Left ventricle myocardium inferior (tissue), 1 donor: ENCODE measurements at regions not wholly inside any gene's neighbourhood (a gene's known extent, or its start where the extent isn't known, plus 50 kb on each side); places are given as distances from the start of the nearest gene placed in this dataset.

Experiments
- DNase-seq: peaks from one replicate; pipeline ENCODE4 v3.0.0-alpha.2; 2020
- H3K27ac ChIP-seq: fragments of 200-600 bp; replicated peaks from 2 replicates; pipeline ENCODE4 v1.8.0; 2021
- H3K27me3 ChIP-seq: fragments of 200-600 bp; 2 replicates; pipeline ENCODE4 v1.8.0; 2021; ENCODE audit warnings: low read depth
- H3K36me3 ChIP-seq: fragments of 200-600 bp; 2 replicates; pipeline ENCODE4 v1.8.0; 2021
- H3K4me1 ChIP-seq: fragments of 200-600 bp; 2 replicates; pipeline ENCODE4 v1.8.0; 2021
- H3K4me3 ChIP-seq: fragments of 200-600 bp; 2 replicates; pipeline ENCODE4 v1.8.0; 2021; ENCODE audit warnings: mild to moderate bottlenecking, moderate library complexity
- H3K9me3 ChIP-seq: fragments of 200-600 bp; replicated peaks from 2 replicates; pipeline ENCODE4 v1.8.0; 2021
- CTCF ChIP-seq: fragments of 200-600 bp; IDR thresholded peaks from 2 replicates; pipeline ENCODE4 v1.8.0; 2021; ENCODE audit warnings: antibody characterized with exemption, mild to moderate bottlenecking, borderline replicate concordance
- intact Hi-C: fragments of 100-400 bp; cut with micrococcal nuclease; formaldehyde crosslinking; loops from one replicate; pipeline ENCODE4 v1.11.0; 2022
- donor health status: DM: no; HTN: yes; CAD: no; lungs with severe emphysema.

GRCh38 chr14:61959348-61959747 is 197.1 kb downstream of the SNAPC1 start:
- no peak overlapping the region for H3K27ac ChIP-seq

GRCh38 chr14:61961369-61961768 is 199.1 kb downstream of the SNAPC1 start:
- peaks cover 36% of the 10 kb centered on the region for H3K9me3 ChIP-seq
- H3K4me3 ChIP-seq: no peak overlapping the region
- no peaks in the 10 kb centered on the region for H3K4me1 ChIP-seq
- no peaks in the 10 kb centered on the region for H3K36me3 ChIP-seq
- peaks cover 2% of the 10 kb centered on the region for H3K27me3 ChIP-seq
- DNase-seq: no peak
- intact Hi-C loops: no loop called here
- no peak for TF ChIP-seq CTCF
- H3K27ac ChIP-seq: no peak overlapping the region

More at GRCh38 chr14:61959348-61959747, 197.1 kb downstream of the SNAPC1 start:
- H3K4me3 ChIP-seq: no peak overlapping the region
- intact Hi-C loops: no loop called here
- peaks cover 2% of the 10 kb centered on the region for H3K27me3 ChIP-seq
- TF ChIP-seq CTCF: no peak
- no peak for DNase-seq
- H3K9me3 ChIP-seq: peaks cover 52% of the 10 kb centered on the region
- no peaks in the 10 kb centered on the region for H3K4me1 ChIP-seq
- H3K36me3 ChIP-seq: no peaks in the 10 kb centered on the region

- no peak for DNase-seq
- Histone ChIP-seq H3K27me3 (peaks cover 2% of the 10 kb centered on the region), H3K4me3 (no peak overlapping the region), H3K9me3 (peaks cover 22% of the 10 kb centered on the region), H3K4me1 (no peaks in the 10 kb centered on the region), H3K36me3 (no peaks in the 10 kb centered on the region), H3K27ac (no peak overlapping the region)
- intact Hi-C loops: no loop called here
- no peak for TF ChIP-seq CTCF
These were observed 201.7 kb downstream of the SNAPC1 start for GRCh38 chr14:61963926-61964325.

- H3K4me3 ChIP-seq: no peak overlapping the region
- H3K9me3 ChIP-seq: peaks cover 22% of the 10 kb centered on the region
- no peak overlapping the region for H3K27ac ChIP-seq
- DNase-seq: no peak
- no peaks in the 10 kb centered on the region for H3K27me3 ChIP-seq
- no peak for TF ChIP-seq CTCF
- intact Hi-C loops: no loop called here
- no peaks in the 10 kb centered on the region for H3K4me1 ChIP-seq
- no peaks in the 10 kb centered on the region for H3K36me3 ChIP-seq
These were observed 203.0 kb downstream of the SNAPC1 start for GRCh38 chr14:61965030-61965745.

DNA sequence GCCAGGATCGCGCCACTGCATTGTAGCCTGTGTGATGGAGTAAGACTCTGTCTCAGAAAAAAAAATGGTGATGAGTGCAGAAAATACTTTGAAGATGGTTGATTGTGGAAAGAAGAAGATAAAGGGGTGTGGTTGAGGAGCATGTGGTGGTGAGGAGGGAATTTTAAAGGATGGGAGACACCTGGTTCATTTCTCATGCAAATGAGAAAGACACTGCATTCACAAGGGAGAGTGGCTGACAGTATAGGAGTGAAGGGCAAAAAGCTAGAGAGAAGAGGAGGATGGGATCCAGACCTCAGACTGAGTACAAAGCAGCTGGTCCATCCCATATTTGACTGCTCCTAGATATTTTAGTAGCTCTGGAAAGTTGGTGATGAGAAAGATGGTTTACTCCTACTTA is 206.0 kb downstream of the SNAPC1 start:
- Histone ChIP-seq H3K27me3 (no peaks in the 10 kb centered on the region), H3K4me3 (no peak overlapping the region), H3K36me3 (no peaks in the 10 kb centered on the region), H3K4me1 (no peaks in the 10 kb centered on the region), H3K9me3 (peaks cover 4% of the 10 kb centered on the region), H3K27ac (no peak overlapping the region)
- no peak for DNase-seq
- TF ChIP-seq CTCF: no peak
- intact Hi-C loops: no loop called here
